Tibial nerve (tissue), 4 donors: ENCODE measurements at regions not wholly inside any gene's neighbourhood (a gene's known extent, or its start where the extent isn't known, plus 50 kb on each side); places are given as distances from the start of the nearest gene placed in this dataset.

ENCODE experiments used
- DNase-seq, 2 donors: peaks; one replicate each; pipeline ENCODE4 v3.0.0-alpha.2; 2019; ENCODE audit warnings: low spot score in 2 of 2
- H3K27ac ChIP-seq, 4 donors: fragments of 200-600 bp; sonication (generic) in 3 of 4; one replicate each; pipeline ENCODE4 v1.5.1; 2017 to 2019; ENCODE audit warnings: mild to moderate bottlenecking in 1 of 4
- H3K27me3 ChIP-seq, 2 donors: fragments of 200-600 bp; sonication (generic) in 1 of 2; one replicate each; pipeline versions ENCODE4 v1.5.1 to v1.6.0; 2017 to 2019
- H3K36me3 ChIP-seq, 3 donors: fragments of 200-600 bp; sonication (generic); one replicate each; pipeline ENCODE4 v1.5.1; 2018 to 2019
- H3K4me1 ChIP-seq, 4 donors: fragments of 200-600 bp; sonication (generic) in 3 of 4; one replicate each; pipeline ENCODE4 v1.5.1; 2017 to 2019
- H3K4me3 ChIP-seq, 4 donors: fragments of 200-600 bp; sonication (generic) in 3 of 4; one replicate each; pipeline ENCODE4 v1.5.1; 2017 to 2019; ENCODE audit warnings: mild to moderate bottlenecking in 1 of 4, moderate library complexity in 1 of 4
- H3K9me3 ChIP-seq, 4 donors: fragments of 200-600 bp; sonication (generic) in 3 of 4; one replicate each; pipeline ENCODE4 v1.5.1; 2017 to 2019
- CTCF ChIP-seq, 5 experiments: fragments of 200-600 bp in 3 of 5; fragments of 450-650 bp in 2 of 5; sonication (generic) in 3 of 5; IDR thresholded peaks; one replicate each; pipeline ENCODE4 v1.5.1; 2016 to 2019; ENCODE audit warnings: antibody characterized with exemption in 5 of 5, mild to moderate bottlenecking in 3 of 5, moderate library complexity in 2 of 5
- EP300 ChIP-seq, 2 donors: sonication (generic); formaldehyde crosslinking; IDR thresholded peaks; one replicate each; pipeline ENCODE4 v1.6.1; 2017; ENCODE audit warnings: antibody characterized with exemption in 2 of 2, mild to moderate bottlenecking in 1 of 2
- POLR2A ChIP-seq, 2 donors: fragments of 450-650 bp; IDR thresholded peaks; one replicate each; pipeline ENCODE4 v1.6.1; 2017; ENCODE audit warnings: antibody characterized with exemption in 2 of 2, mild to moderate bottlenecking in 2 of 2, moderate library complexity in 2 of 2
- WGBS, 2 donors: methylation state at CpG; one replicate each; pipeline ENCODE4 v1.1.5; 2018; 5-methylcytosine and 5-hydroxymethylcytosine counted together

GRCh38 chr10:29798921-29799690 lies 164.3 kb upstream of the SVIL start:
- Histone ChIP-seq H3K27me3 (no peaks in the 10 kb centered on the region), H3K9me3 (no peaks in the 10 kb centered on the region), H3K4me3 (no peak overlapping the region), H3K27ac (no peak overlapping the region), H3K4me1 (peaks cover 0 to 3% (median 0%) of the 10 kb centered on the region in 4 donors), H3K36me3 (no peaks in the 10 kb centered on the region)
- no peak for TF ChIP-seq POLR2A (IDR thresholded peaks at IDR 0.05)
- TF ChIP-seq EP300 (IDR thresholded peaks at IDR 0.05), result no peak
- TF ChIP-seq CTCF (IDR thresholded peaks at IDR 0.05), result no peak
- WGBS, 2 donors, result 76 to 82% methylated on average over 6 of the region's 6 CpGs
- no peak for DNase-seq

- WGBS, 2 donors, result 81 to 83% methylated on average over 2 of the region's 2 CpGs
- TF ChIP-seq CTCF (IDR thresholded peaks at IDR 0.05) (no peak), POLR2A (IDR thresholded peaks at IDR 0.05) (no peak), EP300 (IDR thresholded peaks at IDR 0.05) (no peak)
- Histone ChIP-seq H3K36me3 (no peaks in the 10 kb centered on the region), H3K4me1 (no peaks in the 10 kb centered on the region), H3K27ac (no peak overlapping the region), H3K27me3 (no peaks in the 10 kb centered on the region), H3K4me3 (no peak overlapping the region), H3K9me3 (no peaks in the 10 kb centered on the region)
- DNase-seq, result no peak
Observed at GRCh38 chr10:29797616-29798015, 162.8 kb upstream of the SVIL start.

- TF ChIP-seq POLR2A (IDR thresholded peaks at IDR 0.05) (no peak), CTCF (IDR thresholded peaks at IDR 0.05) (no peak), EP300 (IDR thresholded peaks at IDR 0.05) (no peak)
- H3K4me1 ChIP-seq, result no peaks in the 10 kb centered on the region
- no peaks in the 10 kb centered on the region for H3K27me3 ChIP-seq
- WGBS, 2 donors, result 47 to 63% methylated on average over 4 of the region's 4 CpGs
- H3K9me3 ChIP-seq, result no peaks in the 10 kb centered on the region
- DNase-seq, result no peak
- H3K27ac ChIP-seq, result peak overlapping the region in 1 of 4 donors; percentile 66
- no peaks in the 10 kb centered on the region for H3K36me3 ChIP-seq
- no peak overlapping the region for H3K4me3 ChIP-seq
Observed at GRCh38 chr10:29795850-29796249, 161.1 kb upstream of the SVIL start.

- WGBS, 2 donors, result 34 to 47% methylated on average over 11 of the region's 11 CpGs
- Histone ChIP-seq H3K4me1 (no peaks in the 10 kb centered on the region), H3K4me3 (no peak overlapping the region), H3K27me3 (no peaks in the 10 kb centered on the region), H3K9me3 (no peaks in the 10 kb centered on the region), H3K36me3 (no peaks in the 10 kb centered on the region), H3K27ac (peak overlapping the region in 1 of 4 donors; percentile 66)
- TF ChIP-seq CTCF (IDR thresholded peaks at IDR 0.05) (no peak), POLR2A (IDR thresholded peaks at IDR 0.05) (no peak), EP300 (IDR thresholded peaks at IDR 0.05) (no peak)
- DNase-seq, result no peak
Observed at GRCh38 chr10:29794776-29795611, 160.2 kb upstream of the SVIL start.

- no peak for TF ChIP-seq POLR2A (IDR thresholded peaks at IDR 0.05)
- DNase-seq, result no peak
- Histone ChIP-seq H3K4me1 (no peaks in the 10 kb centered on the region), H3K27ac (no peak overlapping the region), H3K36me3 (no peaks in the 10 kb centered on the region), H3K27me3 (no peaks in the 10 kb centered on the region), H3K4me3 (no peak overlapping the region), H3K9me3 (no peaks in the 10 kb centered on the region)
- 76 to 92% methylated on average over 3 of the region's 3 CpGs for WGBS, 2 donors
Observed at GRCh38 chr10:29791773-29792172, 157.0 kb upstream of the SVIL start.
